22Rv1 (cell line): ENCODE measurements at regions not wholly inside any gene's neighbourhood (a gene's known extent, or its start where the extent isn't known, plus 50 kb on each side); places are given as distances from the start of the nearest gene placed in this dataset.

Experiments used
- CTCF ChIP-seq: fragments of 450-650 bp; IDR thresholded peaks from 2 replicates; pipeline ENCODE4 v1.5.1; 2017; ENCODE audit warnings: mild to moderate bottlenecking
- ZFX ChIP-seq: fragments of 450-650 bp; IDR thresholded peaks from 2 replicates; pipeline ENCODE4 v1.6.1; 2017; ENCODE audit warnings: antibody characterized with exemption, borderline replicate concordance

DNA sequence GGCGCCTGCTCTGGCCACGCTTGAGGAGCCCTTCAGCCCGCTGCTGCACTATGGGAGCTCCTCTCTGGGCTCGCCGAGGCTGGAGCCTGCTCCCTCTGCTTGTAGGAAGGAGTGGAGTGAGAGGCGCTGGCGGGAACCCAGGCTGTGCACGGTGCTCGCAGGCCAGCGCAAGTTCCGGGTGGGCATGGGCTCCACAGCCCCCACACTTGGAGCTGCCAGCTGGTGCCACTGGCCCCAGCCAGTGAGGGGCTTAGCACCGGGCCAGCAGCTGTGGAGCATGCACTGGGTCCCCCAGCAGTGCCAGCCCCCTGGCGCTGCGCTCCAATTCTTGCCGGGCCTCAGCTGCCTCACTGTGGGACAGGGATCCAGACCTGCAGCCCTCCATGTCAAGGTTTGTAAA is 122.1 kb upstream of the CD180 start:
- TF ChIP-seq CTCF: no peak
- TF ChIP-seq ZFX: no peak
